H1 (cell line): ENCODE measurements at regions not wholly inside any gene's neighbourhood (a gene's known extent, or its start where the extent isn't known, plus 50 kb on each side); places are given as distances from the start of the nearest gene placed in this dataset.

Experiments
- CTCF ChIA-PET: fragments of 300-600 bp; sonication (Branson Sonifier 250); formaldehyde crosslinking; loops from one replicate; lab custom pipeline; 2021; ENCODE audit not compliant: partially characterized antibody; lab: Charles Lee
- POLR2A ChIA-PET: fragments of 300-600 bp; sonication (Branson Sonifier 250); formaldehyde crosslinking; loops from one replicate; lab custom pipeline; 2021; ENCODE audit warnings: inconsistent platforms; ENCODE audit not compliant: partially characterized antibody; lab: Charles Lee
- DNase-seq, 2 experiments: peaks; one replicate each; pipeline versions ENCODE4 v3.0.0 to v3.0.0-alpha.2; 2010 to 2022; ENCODE audit warnings: low spot score in 2 of 2, low read depth in 1 of 2, mixed read lengths in 1 of 2
- FAIRE-seq: peaks from 2 replicates; lab custom pipeline; 2011; peaks lifted over from hg19 to GRCh38; lab: Jason Lieb, UNC
- H2AFZ ChIP-seq: 2 replicates; pipeline ENCODE4 v1.8.1; 2012; ENCODE audit warnings: low read length, inconsistent platforms
- H2AK5ac ChIP-seq: 2 replicates; pipeline ENCODE4 v1.6.1; 2013; ENCODE audit warnings: low read depth, low read length
- H2BK120ac ChIP-seq: replicated peaks from 2 replicates; pipeline ENCODE3; 2013; ENCODE audit warnings: low read depth, low read length, inconsistent platforms
- H2BK12ac ChIP-seq: 2 replicates; pipeline ENCODE4 v1.6.1; 2013; ENCODE audit warnings: low read depth, low read length
- H2BK15ac ChIP-seq: 2 replicates; pipeline ENCODE4 v1.6.1; 2013; ENCODE audit warnings: low read length
- H2BK20ac ChIP-seq: 2 replicates; pipeline ENCODE4 v1.6.1; 2013; ENCODE audit warnings: low read length
- H2BK5ac ChIP-seq: 2 replicates; pipeline ENCODE4 v1.6.1; 2013; ENCODE audit warnings: low read depth, low read length
- H3K14ac ChIP-seq: 2 replicates; pipeline ENCODE4 v1.6.1; 2013; ENCODE audit warnings: inconsistent platforms; ENCODE audit not compliant: insufficient read length
- H3K18ac ChIP-seq: 2 replicates; pipeline ENCODE4 v1.6.1; 2013; ENCODE audit warnings: low read length; ENCODE audit errors: extremely low read depth
- H3K23ac ChIP-seq: 2 replicates; pipeline ENCODE4 v1.6.1; 2013; ENCODE audit warnings: inconsistent platforms; ENCODE audit not compliant: insufficient read length
- H3K23me2 ChIP-seq: 2 replicates; pipeline ENCODE4 v1.6.1; 2013; ENCODE audit warnings: low read depth, low read length
- H3K27ac ChIP-seq: 2 replicates; pipeline ENCODE4 v1.6.1; 2011; ENCODE audit warnings: low read depth, low read length, inconsistent platforms
- H3K27me3 ChIP-seq, 4 experiments: replicated peaks in 1 of 4; 1 replicate in 1 of 4; 2 replicates in 3 of 4; pipeline versions ENCODE4 v1.6.1 to v1.8.1; 2011 to 2013; ENCODE audit warnings: low read length in 3 of 4, mild to moderate bottlenecking in 3 of 4, inconsistent platforms in 2 of 4, mixed read lengths in 2 of 4, moderate library complexity in 1 of 4; ENCODE audit not compliant: control insufficient read depth in 3 of 4, insufficient read depth in 3 of 4; ENCODE audit errors: extremely low read depth in 1 of 4
- H3K36me3 ChIP-seq, 4 experiments: 2 replicates each; pipeline versions ENCODE4 v1.6.1 to v1.8.1; 2011 to 2013; ENCODE audit warnings: mild to moderate bottlenecking in 4 of 4, low read length in 3 of 4, moderate library complexity in 2 of 4, control low read depth in 1 of 4, inconsistent platforms in 1 of 4; ENCODE audit not compliant: insufficient read depth in 4 of 4, control insufficient read depth in 2 of 4
- H3K4ac ChIP-seq: replicated peaks from 2 replicates; pipeline ENCODE3; 2013; ENCODE audit warnings: low read length, low read depth, mixed read lengths, inconsistent platforms; ENCODE audit not compliant: insufficient read length
- H3K4me1 ChIP-seq, 4 experiments: replicated peaks in 1 of 4; 1 replicate in 1 of 4; 2 replicates in 3 of 4; pipeline versions ENCODE4 v1.6.1 to v1.8.1; 2011 to 2013; ENCODE audit warnings: low read length in 3 of 4, inconsistent platforms in 2 of 4, mixed read lengths in 1 of 4; ENCODE audit not compliant: insufficient read depth in 4 of 4, control insufficient read depth in 3 of 4
- H3K4me2 ChIP-seq, 2 experiments: 2 replicates each; pipeline versions ENCODE4 v1.6.1 to v1.8.1; 2011 to 2013; ENCODE audit warnings: low read depth in 2 of 2, low read length in 2 of 2, control low read depth in 1 of 2, inconsistent platforms in 1 of 2, mild to moderate bottlenecking in 1 of 2; ENCODE audit not compliant: insufficient read depth in 1 of 2
- H3K4me3 ChIP-seq, 4 experiments: fragments of 200-600, 300-600 bp in 1 of 4; sonication (generic), shearing (Covaris generic), sonication (Bioruptor Twin) in 1 of 4; 2 replicates each; pipeline versions ENCODE4 v1.5.1 to v1.8.1; 2011 to 2016; ENCODE audit warnings: low read length in 4 of 4, low read depth in 3 of 4, control low read depth in 2 of 4, inconsistent platforms in 2 of 4, mild to moderate bottlenecking in 2 of 4, mixed read lengths in 1 of 4, moderate library complexity in 1 of 4; ENCODE audit not compliant: insufficient read depth in 2 of 4; ENCODE audit errors: extremely low read depth in 1 of 4
- H3K56ac ChIP-seq: replicated peaks from 2 replicates; pipeline ENCODE3; 2013; ENCODE audit warnings: low read depth, mild to moderate bottlenecking, mixed read lengths, low read length, inconsistent platforms; ENCODE audit not compliant: insufficient read length
- H3K79me1 ChIP-seq: 2 replicates; pipeline ENCODE4 v1.6.1; 2013; ENCODE audit warnings: low read depth, low read length, control low read depth
- H3K79me2 ChIP-seq, 2 experiments: 2 replicates each; pipeline versions ENCODE4 v1.6.1 to v1.8.1; 2012 to 2013; ENCODE audit warnings: low read length in 2 of 2, mild to moderate bottlenecking in 2 of 2, inconsistent platforms in 1 of 2; ENCODE audit not compliant: insufficient read depth in 2 of 2, control insufficient read depth in 1 of 2
- H3K9ac ChIP-seq, 4 experiments: replicated peaks in 1 of 4; 1 replicate in 1 of 4; 2 replicates in 3 of 4; pipeline versions ENCODE4 v1.6.1 to v1.8.1; 2011 to 2013; ENCODE audit warnings: low read depth in 3 of 4, low read length in 3 of 4, control low read depth in 2 of 4, mild to moderate bottlenecking in 2 of 4, moderate library complexity in 2 of 4, inconsistent platforms in 1 of 4; ENCODE audit errors: extremely low read depth in 1 of 4
- H3K9me3 ChIP-seq, 2 experiments: 2 replicates each; pipeline versions ENCODE4 v1.6.1 to v1.8.1; 2012 to 2013; ENCODE audit warnings: mild to moderate bottlenecking in 2 of 2, moderate library complexity in 2 of 2, control low read depth in 1 of 2, inconsistent platforms in 1 of 2, low read depth in 1 of 2, low read length in 1 of 2, mixed read lengths in 1 of 2; ENCODE audit not compliant: insufficient read depth in 2 of 2
- H4K20me1 ChIP-seq, 2 experiments: replicated peaks in 1 of 2; 2 replicates each; pipeline versions ENCODE3 to v1.8.1; 2011 to 2013; ENCODE audit warnings: inconsistent platforms in 2 of 2, low read length in 2 of 2, mild to moderate bottlenecking in 1 of 2; ENCODE audit not compliant: insufficient read depth in 2 of 2, control insufficient read depth in 1 of 2
- H4K5ac ChIP-seq: 2 replicates; pipeline ENCODE4 v1.6.1; 2013; ENCODE audit warnings: low read length, low read depth, mixed read lengths, inconsistent platforms; ENCODE audit not compliant: insufficient read length
- H4K8ac ChIP-seq: 2 replicates; pipeline ENCODE4 v1.8.0; 2013; ENCODE audit warnings: mild to moderate bottlenecking, moderate library complexity, low read length, inconsistent platforms; ENCODE audit not compliant: insufficient read depth; ENCODE audit errors: extremely low read depth
- H4K91ac ChIP-seq: replicated peaks from 2 replicates; pipeline ENCODE3; 2013; ENCODE audit warnings: low read length, mixed read lengths, inconsistent platforms; ENCODE audit not compliant: insufficient read length
- CREB1 ChIP-seq: IDR thresholded peaks from 2 replicates; pipeline ENCODE4 v1.6.1; 2012; ENCODE audit warnings: inconsistent platforms
- HDAC6 ChIP-seq: IDR thresholded peaks from one replicate; pipeline ENCODE4 v1.7.1; 2012; ENCODE audit warnings: low read depth, mild to moderate bottlenecking, inconsistent platforms, low read length, moderate library complexity
- KDM1A ChIP-seq: fragments of 200-600, 300-600 bp; sonication (generic); IDR thresholded peaks from 2 replicates; pipeline ENCODE4 v1.7.1; 2016; ENCODE audit warnings: mild to moderate bottlenecking, low read length, borderline replicate concordance
- PHF8 ChIP-seq: fragments of 200-600 bp; sonication (generic); conservative IDR thresholded peaks from 2 replicates; pipeline ENCODE4 v1.7.1; 2012; ENCODE audit warnings: low read depth, mild to moderate bottlenecking, inconsistent platforms, low read length, moderate library complexity
- RAD21 ChIP-seq, 2 experiments: IDR thresholded peaks in 1 of 2; conservative IDR thresholded peaks in 1 of 2; 2 replicates each; pipeline ENCODE4 v1.6.1; 2011; ENCODE audit warnings: low read depth in 2 of 2, low read length in 2 of 2, improper control_type of control experiment in 1 of 2, inconsistent platforms in 1 of 2, mild to moderate bottlenecking in 1 of 2, moderate library complexity in 1 of 2
- RBBP5 ChIP-seq: IDR thresholded peaks from 2 replicates; pipeline ENCODE4 v1.7.1; 2012; ENCODE audit warnings: low read depth, mild to moderate bottlenecking, inconsistent platforms, low read length, moderate library complexity, borderline replicate concordance
- SIX5 ChIP-seq: IDR thresholded peaks from 2 replicates; pipeline ENCODE4 v1.6.1; 2011; ENCODE audit warnings: mild to moderate bottlenecking, low read depth, low read length
- WGBS, 2 experiments: shearing (Covaris generic) in 1 of 2; methylation state at CpG; one replicate each; pipeline versions ENCODE4 v1.1.6 to v1.1.7; 2013 to 2015; ENCODE audit warnings: low lambda C conversion rate in 2 of 2, mixed read lengths in 2 of 2, inconsistent platforms in 1 of 2, low coverage in 1 of 2, missing lambda C conversion rate in 1 of 2; ENCODE audit not compliant: insufficient replicate concordance in 2 of 2, insufficient coverage in 1 of 2, insufficient read length in 1 of 2; ENCODE audit errors: extremely low coverage in 1 of 2, missing lambda C conversion rate in 1 of 2; 5-methylcytosine and 5-hydroxymethylcytosine counted together

DNA sequence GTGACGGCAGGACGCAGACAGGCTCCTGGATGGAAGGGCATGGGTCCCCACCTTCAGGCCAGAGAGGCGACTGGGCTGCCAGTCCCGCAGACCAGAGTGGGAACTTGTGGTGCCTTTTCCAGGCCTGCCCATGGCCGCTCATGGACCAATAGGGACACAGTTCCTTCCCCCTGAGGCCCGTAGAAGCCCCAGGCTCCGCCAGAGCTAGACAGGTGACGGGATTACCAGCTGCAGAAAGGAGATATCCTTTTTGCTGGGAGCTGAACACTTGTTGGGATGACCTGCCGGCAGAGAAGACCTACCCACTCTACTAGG lies 73.6 kb upstream of the RASSF8 start:
- H2BK12ac ChIP-seq, result peak overlapping the region; percentile 82; the same call in 1 of the 2 replicates
- H3K56ac ChIP-seq, result no peak overlapping the region
- no peaks in the 10 kb centered on the region for H4K20me1 ChIP-seq
- FAIRE-seq (no peak), DNase-seq (peak in 1 of 2 experiments; percentile 46)
- H3K4ac ChIP-seq, result no peak overlapping the region
- no peak overlapping the region for H3K9ac ChIP-seq
- H2BK120ac ChIP-seq, result no peak overlapping the region
- 92% methylated on average over 9 of the region's 9 CpGs; no CpG with 5 or more reads in 1 of the 2 experiments for WGBS, 2 experiments
- H3K4me1 ChIP-seq, result peaks cover 0 to 14% (median 6%) of the 10 kb centered on the region in 4 experiments
- peak overlapping the region; percentile 97 for H2BK20ac ChIP-seq
- no peaks in the 10 kb centered on the region for H3K23me2 ChIP-seq
- H2BK15ac ChIP-seq, result peak overlapping the region; percentile 95; the same call in 1 of the 2 replicates
- no peak overlapping the region for H3K4me3 ChIP-seq
- H2AK5ac ChIP-seq, result no peak overlapping the region
- no peaks in the 10 kb centered on the region for H3K9me3 ChIP-seq
- peak overlapping the region; percentile 8; the same call in 1 of the 2 replicates for H2BK5ac ChIP-seq
- H4K5ac ChIP-seq, result no peak overlapping the region
- H3K4me2 ChIP-seq, result no peak overlapping the region
- H4K8ac ChIP-seq, result no peak overlapping the region; the same call in 1 of the 2 replicates
- no peaks in the 10 kb centered on the region for H3K79me1 ChIP-seq
- H3K27ac ChIP-seq, result no peak overlapping the region
- peak overlapping the region; percentile 56; the same call in 1 of the 2 replicates for H3K18ac ChIP-seq
- H2AFZ ChIP-seq, result 0 out of 2 replicates have a peak overlapping the region, but pooled peaks have one; percentile 45
- TF ChIP-seq RAD21 (IDR thresholded peaks at IDR 0.05 in 1 of 2, conservative IDR thresholded peaks at IDR 0.05 in 1 of 2; ENCODE audit: low read depth in 2 of 2, low read length in 2 of 2), result no peak
- no peak for TF ChIP-seq HDAC6
- no peak for TF ChIP-seq RBBP5
- no peak for TF ChIP-seq PHF8
- TF ChIP-seq KDM1A, result no peak
- no peak for TF ChIP-seq CREB1
- no peak for TF ChIP-seq SIX5
- H4K91ac ChIP-seq, result peak overlapping the region; percentile 91
- H3K23ac ChIP-seq, result no peak overlapping the region
- no peaks in the 10 kb centered on the region for H3K79me2 ChIP-seq
- ChIA-PET CTCF (no interaction called here), POLR2A (no interaction called here)
- H3K27me3 ChIP-seq, result no peaks in the 10 kb centered on the region
- no peak overlapping the region for H3K14ac ChIP-seq
- H3K36me3 ChIP-seq, result no peaks in the 10 kb centered on the region
